ENCODE measurements at regions not wholly inside any gene's neighbourhood (a gene's known extent, or its start where the extent isn't known, plus 50 kb on each side); places are given as distances from the start of the nearest gene placed in this dataset.

- DNase-seq, result no peak
These were observed 224.4 kb upstream of the GALNT17 start for GRCh38 chr7:70907259-70908247.

- DNase-seq, result no peak
These were observed 218.0 kb upstream of the GALNT17 start for GRCh38 chr7:70913924-70914323.

- no peak for DNase-seq
These were observed 216.9 kb upstream of the GALNT17 start for GRCh38 chr7:70915067-70915466.

DNA sequence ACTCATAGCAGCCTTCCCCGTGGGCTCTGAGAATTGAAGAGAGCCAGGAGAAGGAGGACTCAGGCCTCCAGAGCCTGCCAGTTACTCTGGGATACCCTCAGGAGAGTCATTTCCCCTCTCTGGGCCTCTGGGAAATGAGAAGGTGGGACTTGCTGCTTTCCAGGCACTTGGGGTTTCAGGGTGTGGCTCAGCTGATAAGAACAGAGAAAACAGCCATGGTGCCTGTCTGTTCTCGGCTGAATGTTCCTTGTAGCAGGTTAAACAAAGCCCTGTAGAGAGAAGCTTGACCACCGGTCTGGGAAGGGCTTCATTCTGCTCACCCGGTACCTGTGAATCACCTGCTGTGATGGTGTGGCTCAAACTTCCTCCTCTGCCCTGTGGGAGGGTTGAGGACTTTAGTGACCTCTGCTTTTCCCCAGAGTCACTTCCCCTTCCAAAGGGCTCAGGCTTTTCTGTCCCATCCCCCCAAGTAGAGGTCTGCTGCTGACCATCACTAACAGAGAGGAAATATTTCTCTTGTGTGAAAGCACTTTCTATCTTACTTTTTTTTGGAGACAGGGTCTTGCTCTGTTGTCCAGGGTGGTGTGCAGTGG, 212.4 kb upstream of the GALNT17 start:
- DNase-seq, result no peak

DNA sequence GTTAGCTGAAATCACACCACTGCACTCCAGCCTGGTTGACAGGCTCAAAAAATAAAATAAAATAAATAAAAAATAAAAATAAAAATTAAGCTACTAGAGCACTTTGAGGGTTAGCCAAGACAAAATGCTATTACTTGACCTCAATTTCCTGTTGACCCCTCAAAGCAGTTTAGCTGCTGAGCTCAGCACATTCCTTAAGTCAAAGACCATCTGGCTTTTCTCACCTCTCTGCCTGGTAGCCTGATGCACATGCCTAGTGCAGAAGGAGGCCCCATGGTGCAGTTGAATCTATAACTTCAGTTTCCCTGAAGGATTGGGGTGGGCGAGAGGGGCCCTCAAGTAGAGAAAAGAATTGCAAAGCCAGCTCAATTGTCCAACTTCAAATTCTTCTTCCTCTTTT, 211.1 kb upstream of the GALNT17 start:
- DNase-seq, result no peak

- no peak for DNase-seq
These were observed 208.6 kb upstream of the GALNT17 start for GRCh38 chr7:70923181-70923845.

DNA sequence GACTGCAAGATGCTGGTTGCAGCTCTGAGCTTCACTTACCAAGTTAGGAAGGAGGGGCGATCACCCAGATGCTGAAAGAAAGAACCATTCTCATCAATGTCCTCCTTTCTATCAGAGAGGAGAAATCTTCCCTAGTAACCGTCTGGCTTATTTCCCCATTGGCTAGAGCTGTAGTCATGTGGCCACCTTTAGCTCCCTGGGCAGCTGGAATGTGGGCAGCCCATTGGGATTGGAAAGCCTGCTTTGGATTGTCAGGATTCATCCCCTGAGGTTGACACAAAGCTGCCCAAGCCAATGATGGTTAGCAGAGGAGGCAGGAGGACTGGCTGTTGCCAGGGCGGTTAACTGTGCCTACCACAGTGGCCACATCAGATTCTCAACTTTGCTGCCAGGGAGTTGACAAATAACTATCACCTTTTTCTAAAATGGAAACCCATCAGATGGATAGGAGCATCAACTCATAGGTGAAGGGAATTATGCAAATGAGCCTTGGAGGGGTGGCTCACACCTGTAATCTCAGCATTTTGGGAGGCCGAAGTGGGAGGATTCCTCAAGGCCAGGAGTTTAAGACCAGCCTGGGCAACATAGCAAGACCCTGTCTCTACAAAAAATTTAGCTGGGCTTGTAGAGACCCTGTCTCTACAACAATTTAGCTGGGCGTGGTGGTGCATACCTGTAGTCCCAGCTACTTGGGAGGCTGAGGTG, 206.4 kb upstream of the GALNT17 start:
- DNase-seq, result no peak

- DNase-seq, result no peak
These were observed 205.3 kb upstream of the GALNT17 start for GRCh38 chr7:70926666-70927065.

DNA sequence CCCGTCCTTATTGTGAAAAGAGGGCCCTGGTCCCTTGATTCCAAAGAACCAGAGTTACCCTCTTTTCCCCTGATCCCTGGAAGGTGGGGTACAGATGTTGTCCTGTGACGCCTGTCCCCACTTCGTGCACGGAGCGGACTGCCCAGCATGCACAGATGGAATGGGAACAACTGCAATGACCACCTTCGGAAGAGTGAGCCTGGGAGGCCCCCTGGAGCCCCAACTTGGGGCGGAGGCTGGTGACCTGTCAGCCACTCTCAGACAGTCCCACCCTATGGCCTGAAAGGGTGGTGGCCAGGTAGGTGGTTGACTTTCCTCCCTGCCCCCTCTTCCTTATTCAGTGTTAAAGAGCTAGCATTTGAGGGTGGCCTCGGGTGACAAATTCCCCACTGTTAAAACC, 196.6 kb upstream of the GALNT17 start:
- DNase-seq, result no peak

- no peak for DNase-seq
These were observed 196.1 kb upstream of the GALNT17 start for GRCh38 chr7:70935854-70936253.

DNA sequence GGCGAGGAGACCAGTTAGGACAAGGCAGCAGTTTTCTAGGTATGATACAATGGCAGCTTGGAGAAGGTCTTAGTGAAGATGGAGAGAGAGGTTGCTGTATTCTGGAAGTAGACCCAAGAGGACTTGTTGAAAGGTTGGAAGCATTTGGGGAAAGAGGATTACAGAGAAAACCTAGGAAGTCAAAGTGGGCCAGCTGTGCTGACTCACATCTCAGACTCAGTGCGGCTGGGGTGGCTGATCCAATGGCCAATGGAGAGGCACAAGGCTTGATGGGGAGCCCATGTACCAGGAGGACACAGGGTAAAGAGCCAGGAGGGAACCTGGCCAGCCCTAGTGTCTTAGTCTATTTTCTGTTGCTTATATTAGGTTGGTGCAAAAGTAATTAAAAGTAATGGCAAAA, 194.5 kb upstream of the GALNT17 start:
- no peak for DNase-seq

- no peak for DNase-seq
These were observed 191.3 kb upstream of the GALNT17 start for GRCh38 chr7:70940597-70940996.

GRCh38 chr7:70942791-70943190, 189.2 kb upstream of the GALNT17 start:
- no peak for DNase-seq

DNA sequence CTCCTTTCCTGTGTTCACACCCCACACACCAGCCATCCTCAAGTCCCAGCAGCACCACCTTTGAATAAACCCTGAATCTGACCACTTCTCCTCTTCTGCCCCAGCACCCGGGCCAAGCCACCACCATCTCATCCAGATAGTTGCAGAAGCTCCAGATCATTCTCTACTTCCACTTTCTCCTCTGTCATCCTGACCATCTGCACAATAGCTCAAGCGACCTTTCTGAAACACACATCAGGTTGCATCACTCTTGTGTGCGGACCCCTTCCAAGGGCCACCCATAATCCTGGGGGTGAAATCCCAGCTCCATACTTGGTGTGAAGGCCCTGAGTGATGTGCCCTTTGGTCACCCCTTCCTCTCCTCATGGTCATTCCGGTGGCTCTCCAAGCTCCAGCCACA, 187.4 kb upstream of the GALNT17 start:
- no peak for DNase-seq

- no peak for DNase-seq
These were observed 184.8 kb upstream of the GALNT17 start for GRCh38 chr7:70947181-70947580.

DNA sequence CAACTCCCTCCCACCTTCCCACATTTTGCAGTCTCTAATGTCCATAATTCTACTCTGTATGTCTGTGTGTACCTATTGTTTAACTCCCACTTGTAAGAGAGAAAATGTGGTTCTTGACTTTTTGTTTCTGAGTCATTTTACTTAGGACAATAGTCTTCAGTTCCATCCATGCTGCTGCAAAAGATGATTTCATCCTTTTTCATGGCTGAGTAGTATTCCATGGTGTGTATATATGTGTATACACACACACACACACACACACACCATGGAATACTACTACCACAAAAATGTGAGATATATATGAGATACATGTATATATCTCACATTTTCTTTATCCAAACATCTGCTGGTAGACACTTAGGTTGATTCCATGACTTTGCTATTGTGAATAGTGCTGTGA, 182.1 kb upstream of the GALNT17 start:
- no peak for DNase-seq

DNA sequence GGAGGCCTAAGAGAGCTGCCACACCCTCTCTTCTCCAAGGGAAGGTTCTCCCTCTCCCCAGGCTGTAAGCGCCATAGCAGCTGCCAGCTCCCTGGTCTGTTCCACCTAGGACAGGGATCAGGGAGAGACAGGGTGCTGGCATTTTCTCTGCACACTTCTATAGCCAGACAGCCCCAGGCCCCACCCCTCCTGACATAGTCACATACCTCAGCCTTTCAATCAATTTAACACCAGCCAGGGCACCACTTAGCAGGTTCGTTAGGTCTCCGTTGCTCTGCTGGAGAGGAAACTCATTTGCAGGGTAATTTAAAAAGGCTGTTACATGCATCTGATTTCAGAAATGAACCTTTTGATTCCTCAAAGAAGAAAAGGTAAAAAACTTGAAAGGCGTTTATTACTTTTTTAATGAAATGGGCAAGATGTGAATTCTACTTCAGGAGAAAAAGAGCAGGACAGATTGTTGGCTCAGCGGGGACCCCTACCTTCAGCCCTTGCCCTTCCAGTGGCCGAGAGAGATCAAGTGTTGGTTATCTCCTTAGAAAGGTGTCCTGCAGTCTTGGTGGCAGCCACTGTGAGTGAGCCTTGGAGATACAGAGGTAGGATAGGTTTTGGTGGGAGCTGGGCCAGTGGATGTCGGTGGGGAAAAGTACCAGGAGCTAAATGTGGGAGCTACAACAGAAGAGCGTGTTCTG, 180.5 kb upstream of the GALNT17 start:
- no peak for DNase-seq

DNA sequence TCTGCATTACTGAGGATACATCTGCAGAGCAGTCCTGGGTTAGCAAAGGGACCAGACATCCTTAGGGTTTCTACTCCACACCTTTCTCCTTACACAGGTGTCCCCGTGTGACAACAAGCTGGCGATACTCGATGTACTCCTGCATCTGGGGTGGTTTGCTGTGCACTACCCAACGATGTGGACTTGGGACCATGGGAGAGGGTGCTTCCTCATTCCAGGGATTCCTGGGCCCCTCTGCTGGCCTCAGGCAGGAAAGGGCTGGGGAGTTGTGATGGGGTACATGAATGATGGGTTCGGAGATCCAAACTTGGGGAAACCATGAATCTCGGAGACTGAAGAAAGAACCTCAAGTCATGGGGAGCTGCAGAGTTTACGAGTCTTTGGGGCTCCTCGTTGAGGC, 179.6 kb upstream of the GALNT17 start:
- no peak for DNase-seq

DNA sequence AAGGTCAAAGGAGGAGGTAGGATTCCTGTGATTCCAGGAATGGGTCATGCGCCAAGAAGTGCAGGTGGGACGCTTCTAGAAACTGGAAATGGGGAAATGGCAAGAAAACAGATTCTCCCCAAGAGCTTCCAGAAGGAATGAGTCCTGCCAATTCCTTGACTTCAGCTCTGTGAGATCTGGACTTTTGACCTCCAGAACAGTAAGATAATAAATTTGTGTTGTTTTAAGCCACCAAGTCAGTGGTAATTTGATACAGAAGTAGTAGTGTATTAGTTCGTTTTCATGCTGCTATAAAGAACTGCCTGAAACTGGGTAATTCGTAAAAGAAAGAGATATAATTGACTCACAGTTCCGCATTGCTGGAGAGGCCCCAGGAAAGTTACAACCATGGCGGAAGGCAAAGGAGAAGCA, 178.6 kb upstream of the GALNT17 start:
- DNase-seq, result no peak

DNA sequence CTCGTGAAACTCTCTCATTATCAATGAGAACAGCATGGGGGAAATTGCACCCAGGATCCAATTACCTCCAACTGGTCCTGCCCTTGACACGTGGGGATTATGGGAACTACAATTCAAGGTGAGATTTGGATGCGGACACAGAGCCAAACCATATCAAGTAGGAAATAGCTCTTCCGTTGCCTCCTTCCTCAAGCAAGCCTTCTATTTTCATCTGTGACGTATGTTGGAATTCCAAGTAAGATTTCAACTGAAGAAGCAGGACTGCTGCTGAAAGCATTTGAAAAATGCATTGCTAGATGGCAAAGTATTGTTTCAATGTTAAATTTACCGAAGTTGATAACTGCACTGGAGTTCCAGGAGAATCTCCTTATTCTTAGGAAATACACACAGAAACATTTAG, 178.1 kb upstream of the GALNT17 start:
- DNase-seq, result no peak

GRCh38 chr7:70972693-70973092, 159.3 kb upstream of the GALNT17 start:
- DNase-seq, result no peak

GRCh38 chr7:70975754-70976153, 156.2 kb upstream of the GALNT17 start:
- DNase-seq, result no peak

GRCh38 chr7:70986297-70986696, 145.6 kb upstream of the GALNT17 start:
- DNase-seq, result no peak
